Activated T-cell treated with anti-CD3 and anti-CD28 coated beads for 4 hours (primary cell): ENCODE measurements at regions not wholly inside any gene's neighbourhood (a gene's known extent, or its start where the extent isn't known, plus 50 kb on each side); places are given as distances from the start of the nearest gene placed in this dataset.
A peak's percentile ranks its signal among the peaks of the same experiment; 100 is the strongest.
"Not testable (repeated sequence)": the region's sequence is repeated elsewhere in the genome, so short reads cannot be mapped to it uniquely, and the experiment has no call there.

Source experiments
- DNase-seq: peaks from one replicate; pipeline ENCODE4 v3.0.0-alpha.2; 2020

GRCh38 chr1:238329671-238330070 lies 438.9 kb upstream of the ZP4 start:
- no peak for DNase-seq

GRCh38 chr1:238327033-238327432 lies 436.3 kb upstream of the ZP4 start:
- DNase-seq, result not testable (repeated sequence)

- DNase-seq, result not testable (repeated sequence)
Observed at GRCh38 chr1:238326479-238326878, 435.8 kb upstream of the ZP4 start.

- no peak for DNase-seq
Observed at GRCh38 chr1:238324211-238324864, 433.6 kb upstream of the ZP4 start.

GRCh38 chr1:238323490-238323889 lies 432.8 kb upstream of the ZP4 start:
- no peak for DNase-seq

- no peak for DNase-seq
Observed at GRCh38 chr1:238319957-238320356, 429.2 kb upstream of the ZP4 start.

GRCh38 chr1:238318294-238319110 lies 427.8 kb upstream of the ZP4 start:
- DNase-seq, result no peak

- no peak for DNase-seq
Observed at GRCh38 chr1:238312969-238313368, 422.2 kb upstream of the ZP4 start.

GRCh38 chr1:238306411-238306810 lies 415.7 kb upstream of the ZP4 start:
- no peak for DNase-seq

- DNase-seq, result no peak
Observed at GRCh38 chr1:238302646-238303045, 411.9 kb upstream of the ZP4 start.

GRCh38 chr1:238296371-238296770 lies 405.6 kb upstream of the ZP4 start:
- no peak for DNase-seq

- DNase-seq, result no peak
Observed at GRCh38 chr1:238293075-238293474, 402.4 kb upstream of the ZP4 start.

- no peak for DNase-seq
Observed at GRCh38 chr1:238281418-238281817, 390.7 kb upstream of the ZP4 start.

- no peak for DNase-seq
Observed at GRCh38 chr1:238279694-238280380, 389.1 kb upstream of the ZP4 start.

GRCh38 chr1:238272145-238272544 lies 381.4 kb upstream of the ZP4 start:
- no peak for DNase-seq

- DNase-seq, result no peak
Observed at GRCh38 chr1:238265866-238266265, 375.1 kb upstream of the ZP4 start.

GRCh38 chr1:238264951-238265350 lies 374.2 kb upstream of the ZP4 start:
- DNase-seq, result no peak

GRCh38 chr1:238258510-238258909 lies 367.8 kb upstream of the ZP4 start:
- DNase-seq, result no peak

- DNase-seq, result no peak
Observed at GRCh38 chr1:238257018-238257621, 366.4 kb upstream of the ZP4 start.

GRCh38 chr1:238254935-238255334 lies 364.2 kb upstream of the ZP4 start:
- no peak for DNase-seq

- peak; percentile 1 for DNase-seq
Observed at GRCh38 chr1:238252033-238252802, 361.5 kb upstream of the ZP4 start.

- no peak for DNase-seq
Observed at GRCh38 chr1:238248356-238248755, 357.6 kb upstream of the ZP4 start.

GRCh38 chr1:238242181-238242580 lies 351.5 kb upstream of the ZP4 start:
- DNase-seq, result no peak
